ENCODE measurements at regions not wholly inside any gene's neighbourhood (a gene's known extent, or its start where the extent isn't known, plus 50 kb on each side); places are given as distances from the start of the nearest gene placed in this dataset.

- TF ChIP-seq, protein P1, sequence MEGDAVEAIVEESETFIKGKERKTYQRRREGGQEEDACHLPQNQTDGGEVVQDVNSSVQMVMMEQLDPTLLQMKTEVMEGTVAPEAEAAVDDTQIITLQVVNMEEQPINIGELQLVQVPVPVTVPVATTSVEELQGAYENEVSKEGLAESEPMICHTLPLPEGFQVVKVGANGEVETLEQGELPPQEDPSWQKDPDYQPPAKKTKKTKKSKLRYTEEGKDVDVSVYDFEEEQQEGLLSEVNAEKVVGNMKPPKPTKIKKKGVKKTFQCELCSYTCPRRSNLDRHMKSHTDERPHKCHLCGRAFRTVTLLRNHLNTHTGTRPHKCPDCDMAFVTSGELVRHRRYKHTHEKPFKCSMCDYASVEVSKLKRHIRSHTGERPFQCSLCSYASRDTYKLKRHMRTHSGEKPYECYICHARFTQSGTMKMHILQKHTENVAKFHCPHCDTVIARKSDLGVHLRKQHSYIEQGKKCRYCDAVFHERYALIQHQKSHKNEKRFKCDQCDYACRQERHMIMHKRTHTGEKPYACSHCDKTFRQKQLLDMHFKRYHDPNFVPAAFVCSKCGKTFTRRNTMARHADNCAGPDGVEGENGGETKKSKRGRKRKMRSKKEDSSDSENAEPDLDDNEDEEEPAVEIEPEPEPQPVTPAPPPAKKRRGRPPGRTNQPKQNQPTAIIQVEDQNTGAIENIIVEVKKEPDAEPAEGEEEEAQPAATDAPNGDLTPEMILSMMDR (IDR thresholded peaks at IDR 0.05): no peak
- no peak for TF ChIP-seq POLR2A (IDR thresholded peaks at IDR 0.05)
- TF ChIP-seq POLR2AphosphoS5 (IDR thresholded peaks at IDR 0.05): no peak
- TF ChIP-seq EP300 (IDR thresholded peaks at IDR 0.05): no peak
Observed at GRCh38 chr6:33923857-33924514, 120.2 kb upstream of the MLN start.

All from upper lobe of left lung (tissue), 4 donors.